K562 (cell line): ENCODE measurements at regions not wholly inside any gene's neighbourhood (a gene's known extent, or its start where the extent isn't known, plus 50 kb on each side); places are given as distances from the start of the nearest gene placed in this dataset.
A peak's percentile ranks its signal among the peaks of the same experiment; 100 is the strongest.

Source experiments
- CHCHD3 ChIP-seq: fragments of 250-450 bp; sonication (Bioruptor Pico); IDR thresholded peaks from 2 replicates; pipeline ENCODE4 v2.1.2; 2022; ENCODE audit warnings: mild to moderate bottlenecking
- GABPB2 ChIP-seq: fragments of 250-450 bp; sonication (Bioruptor Pico); conservative IDR thresholded peaks from 2 replicates; pipeline ENCODE4 v1.5.1; 2021; ENCODE audit warnings: mild to moderate bottlenecking
- PCBP1 ChIP-seq: fragments of 200-400 bp; formaldehyde crosslinking; IDR thresholded peaks from 2 replicates; pipeline ENCODE4 v1.6.1; 2018; ENCODE audit warnings: mild to moderate bottlenecking, low read depth, low read length; ENCODE audit not compliant: poor library complexity, severe bottlenecking
- PCBP2 ChIP-seq: fragments of 200-400 bp; formaldehyde crosslinking; IDR thresholded peaks from 2 replicates; pipeline ENCODE4 v1.6.1; 2018; ENCODE audit warnings: low read length, low read depth, mild to moderate bottlenecking, moderate library complexity; ENCODE audit not compliant: poor library complexity, severe bottlenecking
- XRCC3 ChIP-seq: fragments of 450-650 bp; IDR thresholded peaks from 2 replicates; pipeline ENCODE4 v1.6.1; 2017; ENCODE audit warnings: mild to moderate bottlenecking, moderate library complexity
- YY1 ChIP-seq, 3 experiments: IDR thresholded peaks; 2 replicates each; pipeline ENCODE4 v1.6.1; 2011; ENCODE audit warnings: low read length in 2 of 3, mild to moderate bottlenecking in 2 of 3, moderate library complexity in 2 of 3, borderline replicate concordance in 1 of 3, control low read depth in 1 of 3, low read depth in 1 of 3; ENCODE audit not compliant: insufficient read depth in 3 of 3, insufficient replicate concordance in 2 of 3, control insufficient read depth in 1 of 3, insufficient read length in 1 of 3; ENCODE audit errors: extremely low read depth in 1 of 3
- ZFP30 ChIP-seq: fragments of 250-450 bp; sonication (Bioruptor Pico); IDR thresholded peaks from 2 replicates; pipeline ENCODE4 v1.8.0; 2022; ENCODE audit warnings: moderate library complexity, mild to moderate bottlenecking, inconsistent platforms, borderline replicate concordance
- ZNF324 ChIP-seq: fragments of 250-450 bp; sonication (Bioruptor Pico); IDR thresholded peaks from 2 replicates; pipeline ENCODE4 v1.4.0; 2020; ENCODE audit warnings: mild to moderate bottlenecking
- ZNF584 ChIP-seq: fragments of 200-800 bp; sonication (Bioruptor generic); IDR thresholded peaks from 2 replicates; pipeline ENCODE4 v1.6.1; 2016; ENCODE audit warnings: low read depth, mild to moderate bottlenecking, missing genetic modification characterization, missing compliant biosample characterization
- TF ChIP-seq, protein P1 (sequence below), 3 experiments: IDR thresholded peaks in 2 of 3; conservative IDR thresholded peaks in 1 of 3; 2 replicates each; pipeline ENCODE4 v1.5.1; 2011 to 2012; ENCODE audit warnings: low read length in 3 of 3, mild to moderate bottlenecking in 3 of 3, control low read depth in 2 of 3, improper control_type of control experiment in 1 of 3, inconsistent platforms in 1 of 3, low read depth in 1 of 3, mixed read lengths in 1 of 3, moderate library complexity in 1 of 3; ENCODE audit not compliant: insufficient read depth in 2 of 3
- TF ChIP-seq, protein P2 (sequence below): fragments of 250-450 bp; sonication (Bioruptor Pico); IDR thresholded peaks from 2 replicates; pipeline ENCODE4 v1.6.1; 2021; ENCODE audit warnings: mild to moderate bottlenecking
- TF ChIP-seq, protein P3 (sequence below): fragments of 450-650 bp; IDR thresholded peaks from 2 replicates; pipeline ENCODE4 v1.6.1; 2016; ENCODE audit warnings: missing biosample characterization, missing genetic modification characterization

DNA sequence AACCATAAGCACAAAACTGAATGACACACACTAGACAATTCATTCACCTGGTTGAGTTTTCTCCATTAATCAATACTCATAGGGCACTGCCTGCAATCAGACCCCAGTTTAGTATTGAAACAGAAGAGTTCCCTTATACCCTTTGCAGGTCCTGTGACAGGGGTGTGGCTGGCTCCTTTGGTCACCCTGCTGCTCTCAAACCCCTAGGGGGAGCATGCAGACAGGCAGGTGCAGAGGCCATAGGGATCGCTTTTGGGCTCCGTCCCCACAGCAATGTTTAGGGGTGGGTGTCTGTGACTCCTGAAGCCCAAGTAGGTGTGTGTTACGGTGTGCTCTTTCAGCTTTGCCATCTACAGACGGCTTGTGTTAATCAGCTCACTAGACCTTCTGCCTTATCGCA is 210.4 kb downstream of the CENPW start (continued):
- no peak for TF ChIP-seq PCBP2
- no peak for TF ChIP-seq ZNF324 (CRISPR knock-in tag)
- no peak for TF ChIP-seq CHCHD3 (CRISPR knock-in tag)
- TF ChIP-seq, protein P1, sequence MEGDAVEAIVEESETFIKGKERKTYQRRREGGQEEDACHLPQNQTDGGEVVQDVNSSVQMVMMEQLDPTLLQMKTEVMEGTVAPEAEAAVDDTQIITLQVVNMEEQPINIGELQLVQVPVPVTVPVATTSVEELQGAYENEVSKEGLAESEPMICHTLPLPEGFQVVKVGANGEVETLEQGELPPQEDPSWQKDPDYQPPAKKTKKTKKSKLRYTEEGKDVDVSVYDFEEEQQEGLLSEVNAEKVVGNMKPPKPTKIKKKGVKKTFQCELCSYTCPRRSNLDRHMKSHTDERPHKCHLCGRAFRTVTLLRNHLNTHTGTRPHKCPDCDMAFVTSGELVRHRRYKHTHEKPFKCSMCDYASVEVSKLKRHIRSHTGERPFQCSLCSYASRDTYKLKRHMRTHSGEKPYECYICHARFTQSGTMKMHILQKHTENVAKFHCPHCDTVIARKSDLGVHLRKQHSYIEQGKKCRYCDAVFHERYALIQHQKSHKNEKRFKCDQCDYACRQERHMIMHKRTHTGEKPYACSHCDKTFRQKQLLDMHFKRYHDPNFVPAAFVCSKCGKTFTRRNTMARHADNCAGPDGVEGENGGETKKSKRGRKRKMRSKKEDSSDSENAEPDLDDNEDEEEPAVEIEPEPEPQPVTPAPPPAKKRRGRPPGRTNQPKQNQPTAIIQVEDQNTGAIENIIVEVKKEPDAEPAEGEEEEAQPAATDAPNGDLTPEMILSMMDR (IDR thresholded peaks at IDR 0.05 in 2 of 3, conservative IDR thresholded peaks at IDR 0.05 in 1 of 3; ENCODE audit: insufficient read depth in 2 of 3, low read depth in 1 of 3, low read length in 3 of 3) = 0 out of 6 replicates have a peak, but pooled peaks of 2 of the 3 experiments have one; percentile 15 to 21
- no peak for TF ChIP-seq ZFP30 (CRISPR knock-in tag)
- TF ChIP-seq, protein P2, sequence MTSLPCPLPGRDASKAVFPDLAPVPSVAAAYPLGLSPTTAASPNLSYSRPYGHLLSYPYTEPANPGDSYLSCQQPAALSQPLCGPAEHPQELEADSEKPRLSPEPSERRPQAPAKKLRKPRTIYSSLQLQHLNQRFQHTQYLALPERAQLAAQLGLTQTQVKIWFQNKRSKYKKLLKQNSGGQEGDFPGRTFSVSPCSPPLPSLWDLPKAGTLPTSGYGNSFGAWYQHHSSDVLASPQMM = no peak
- TF ChIP-seq YY1 (IDR thresholded peaks at IDR 0.05; ENCODE audit: borderline replicate concordance in 1 of 3, control insufficient read depth in 1 of 3, extremely low read depth in 1 of 3, insufficient read depth in 3 of 3, insufficient read length in 1 of 3, insufficient replicate concordance in 2 of 3, low read depth in 1 of 3, low read length in 2 of 3) = no peak
- TF ChIP-seq XRCC3 = no peak
- TF ChIP-seq, protein P3, sequence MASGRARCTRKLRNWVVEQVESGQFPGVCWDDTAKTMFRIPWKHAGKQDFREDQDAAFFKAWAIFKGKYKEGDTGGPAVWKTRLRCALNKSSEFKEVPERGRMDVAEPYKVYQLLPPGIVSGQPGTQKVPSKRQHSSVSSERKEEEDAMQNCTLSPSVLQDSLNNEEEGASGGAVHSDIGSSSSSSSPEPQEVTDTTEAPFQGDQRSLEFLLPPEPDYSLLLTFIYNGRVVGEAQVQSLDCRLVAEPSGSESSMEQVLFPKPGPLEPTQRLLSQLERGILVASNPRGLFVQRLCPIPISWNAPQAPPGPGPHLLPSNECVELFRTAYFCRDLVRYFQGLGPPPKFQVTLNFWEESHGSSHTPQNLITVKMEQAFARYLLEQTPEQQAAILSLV = no peak
- no peak for TF ChIP-seq GABPB2 (CRISPR knock-in tag)
- no peak for TF ChIP-seq ZNF584
- TF ChIP-seq PCBP1 = no peak
